Loucy (cell line): ENCODE measurements at regions not wholly inside any gene's neighbourhood (a gene's known extent, or its start where the extent isn't known, plus 50 kb on each side); places are given as distances from the start of the nearest gene placed in this dataset.

Experiments
- EZH2phosphoT487 ChIP-seq: fragments of 200-600 bp; IDR thresholded peaks from 2 replicates; pipeline ENCODE4 v1.6.1; 2018; ENCODE audit warnings: antibody characterized with exemption, mild to moderate bottlenecking, moderate library complexity, borderline replicate concordance
- TF ChIP-seq, protein P1 (sequence below): fragments of 200-600 bp; sonication (generic); conservative IDR thresholded peaks from 2 replicates; pipeline ENCODE4 v1.5.1; 2014; ENCODE audit warnings: mild to moderate bottlenecking, antibody characterized with exemption, low read length

DNA sequence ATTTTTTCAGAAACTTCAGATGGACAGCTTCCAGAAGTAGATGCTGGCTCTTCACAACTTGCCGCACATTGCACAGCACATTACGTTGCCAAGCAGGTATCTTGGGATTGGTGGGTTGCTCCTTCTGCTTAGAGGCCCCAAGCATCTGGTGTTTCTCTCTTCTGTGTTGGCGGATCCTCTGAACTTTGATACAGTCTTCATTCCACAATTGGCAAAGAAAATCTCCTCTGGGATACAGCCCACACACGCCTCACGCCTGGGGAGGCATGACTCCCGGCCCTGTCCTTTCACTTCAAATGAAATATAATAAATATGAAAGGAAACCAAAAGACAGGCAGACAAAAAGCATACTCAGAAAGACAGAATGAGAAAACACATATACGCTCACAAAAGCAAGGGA, 72.3 kb upstream of the PPP2R5A start:
- TF ChIP-seq, protein P1, sequence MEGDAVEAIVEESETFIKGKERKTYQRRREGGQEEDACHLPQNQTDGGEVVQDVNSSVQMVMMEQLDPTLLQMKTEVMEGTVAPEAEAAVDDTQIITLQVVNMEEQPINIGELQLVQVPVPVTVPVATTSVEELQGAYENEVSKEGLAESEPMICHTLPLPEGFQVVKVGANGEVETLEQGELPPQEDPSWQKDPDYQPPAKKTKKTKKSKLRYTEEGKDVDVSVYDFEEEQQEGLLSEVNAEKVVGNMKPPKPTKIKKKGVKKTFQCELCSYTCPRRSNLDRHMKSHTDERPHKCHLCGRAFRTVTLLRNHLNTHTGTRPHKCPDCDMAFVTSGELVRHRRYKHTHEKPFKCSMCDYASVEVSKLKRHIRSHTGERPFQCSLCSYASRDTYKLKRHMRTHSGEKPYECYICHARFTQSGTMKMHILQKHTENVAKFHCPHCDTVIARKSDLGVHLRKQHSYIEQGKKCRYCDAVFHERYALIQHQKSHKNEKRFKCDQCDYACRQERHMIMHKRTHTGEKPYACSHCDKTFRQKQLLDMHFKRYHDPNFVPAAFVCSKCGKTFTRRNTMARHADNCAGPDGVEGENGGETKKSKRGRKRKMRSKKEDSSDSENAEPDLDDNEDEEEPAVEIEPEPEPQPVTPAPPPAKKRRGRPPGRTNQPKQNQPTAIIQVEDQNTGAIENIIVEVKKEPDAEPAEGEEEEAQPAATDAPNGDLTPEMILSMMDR = no peak
- TF ChIP-seq EZH2phosphoT487 = no peak
